Keratinocyte (primary cell): ENCODE measurements at regions not wholly inside any gene's neighbourhood (a gene's known extent, or its start where the extent isn't known, plus 50 kb on each side); places are given as distances from the start of the nearest gene placed in this dataset.

Experiments
- DNase-seq: peaks from one replicate; pipeline ENCODE4 v3.0.0-alpha.2; 2011; ENCODE audit warnings: low read depth, missing footprints, low spot score
- FAIRE-seq: peaks from 2 replicates; lab custom pipeline; 2011; peaks lifted over from hg19 to GRCh38; lab: Jason Lieb, UNC
- H2AFZ ChIP-seq: 2 replicates; pipeline ENCODE4 v1.6.0; 2012; ENCODE audit warnings: low read length, control low read depth, inconsistent platforms; ENCODE audit not compliant: control insufficient read depth
- H3K27ac ChIP-seq: 2 replicates; pipeline ENCODE4 v1.5.1; 2011; ENCODE audit warnings: low read length; ENCODE audit not compliant: control insufficient read depth, insufficient read depth
- H3K27me3 ChIP-seq: 3 replicates; pipeline ENCODE4 v1.6.0; 2011; ENCODE audit warnings: low read length; ENCODE audit not compliant: control insufficient read depth, insufficient read depth; ENCODE audit errors: extremely low read depth
- H3K36me3 ChIP-seq, 2 experiments: 2 replicates in 1 of 2; 3 replicates in 1 of 2; pipeline ENCODE4 v1.5.1; 2011; ENCODE audit warnings: low read length in 2 of 2, mild to moderate bottlenecking in 1 of 2; ENCODE audit not compliant: control insufficient read depth in 2 of 2, insufficient read depth in 2 of 2; ENCODE audit errors: extremely low read depth in 1 of 2
- H3K4me1 ChIP-seq: 3 replicates; pipeline ENCODE4 v1.5.1; 2011; ENCODE audit warnings: low read length; ENCODE audit not compliant: control insufficient read depth, insufficient read depth; ENCODE audit errors: extremely low read depth
- H3K4me2 ChIP-seq: 3 replicates; pipeline ENCODE4 v1.6.0; 2011; ENCODE audit warnings: low read depth, low read length; ENCODE audit not compliant: control insufficient read depth, insufficient read depth; ENCODE audit errors: extremely low read depth
- H3K4me3 ChIP-seq, 3 experiments: fragments of 200-600 bp in 1 of 3; sonication (generic) in 1 of 3; 2 replicates in 2 of 3; 3 replicates in 1 of 3; pipeline ENCODE4 v1.5.1; 2011 to 2016; ENCODE audit warnings: low read length in 3 of 3, mild to moderate bottlenecking in 3 of 3, control low read depth in 2 of 3, inconsistent platforms in 1 of 3, low read depth in 1 of 3, mixed read lengths in 1 of 3, mixed run types in 1 of 3, moderate library complexity in 1 of 3; ENCODE audit not compliant: control insufficient read depth in 2 of 3, insufficient read depth in 2 of 3; ENCODE audit errors: extremely low read depth in 1 of 3
- H3K79me2 ChIP-seq: 2 replicates; pipeline ENCODE4 v1.6.0; 2012; ENCODE audit warnings: low read length; ENCODE audit not compliant: control insufficient read depth, insufficient read depth
- H3K9ac ChIP-seq: 3 replicates; pipeline ENCODE4 v1.6.0; 2011; ENCODE audit warnings: low read length; ENCODE audit not compliant: control insufficient read depth, insufficient read depth; ENCODE audit errors: extremely low read depth
- H3K9me1 ChIP-seq: 3 replicates; pipeline ENCODE4 v1.6.0; 2011; ENCODE audit warnings: low read length; ENCODE audit not compliant: control insufficient read depth, insufficient read depth; ENCODE audit errors: extremely low read depth
- H3K9me3 ChIP-seq: 2 replicates; pipeline ENCODE4 v1.5.1; 2012; ENCODE audit warnings: low read depth, low read length; ENCODE audit not compliant: control insufficient read depth
- H4K20me1 ChIP-seq: 3 replicates; pipeline ENCODE4 v1.6.0; 2011; ENCODE audit warnings: low read length; ENCODE audit not compliant: control insufficient read depth, insufficient read depth; ENCODE audit errors: extremely low read depth
- EZH2 ChIP-seq: IDR thresholded peaks from one replicate; pipeline ENCODE4 v1.6.1; 2012; ENCODE audit warnings: inconsistent platforms, mild to moderate bottlenecking, low read length, moderate library complexity
- dilution Hi-C: fragments of 300-500 bp; cut with MboI; formaldehyde crosslinking; loops from one replicate; pipeline ENCODE4 v1.7.0; 2020; ENCODE audit warnings: low sequenced_read_pairs; ENCODE audit not compliant: extremely low pct_ligation_motif_present
- TF ChIP-seq, protein P1 (sequence below), 3 experiments: IDR thresholded peaks in 1 of 3; conservative IDR thresholded peaks in 1 of 3; optimal IDR thresholded peaks in 1 of 3; 2 replicates in 2 of 3; 3 replicates in 1 of 3; pipeline versions ENCODE3 to v1.5.1; 2011; ENCODE audit warnings: low read length in 3 of 3, mild to moderate bottlenecking in 3 of 3, moderate library complexity in 2 of 3, control low read depth in 1 of 3, inconsistent platforms in 1 of 3; ENCODE audit not compliant: insufficient read depth in 2 of 3; ENCODE audit errors: extremely low read depth in 1 of 3

DNA sequence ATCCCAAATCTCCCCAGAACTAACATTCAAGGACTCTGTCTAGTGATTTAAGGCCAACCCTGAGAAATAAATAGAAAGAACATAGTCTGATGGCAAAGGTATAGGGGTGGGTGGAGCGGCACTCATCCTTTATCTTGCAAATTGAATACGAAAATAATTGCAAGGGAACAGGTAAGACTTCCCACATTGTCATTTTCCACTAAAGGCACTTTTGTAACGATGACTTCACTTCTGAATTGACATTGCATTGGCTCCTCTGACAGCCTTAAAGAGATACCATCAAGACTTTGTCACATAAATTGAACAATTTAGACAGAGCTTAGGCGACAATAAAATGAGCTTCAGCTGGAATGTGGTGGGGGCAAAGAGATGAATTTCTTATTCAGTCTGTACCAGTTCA, 75.3 kb upstream of the PLCL2 start:
- Histone ChIP-seq H4K20me1 (no peaks in the 10 kb centered on the region), H3K4me2 (no peak overlapping the region), H3K36me3 (no peaks in the 10 kb centered on the region), H3K27me3 (no peaks in the 10 kb centered on the region), H3K27ac (no peak overlapping the region), H3K4me3 (no peak overlapping the region), H3K9ac (no peak overlapping the region), H3K9me3 (no peaks in the 10 kb centered on the region), H2AFZ (no peak overlapping the region), H3K79me2 (no peaks in the 10 kb centered on the region), H3K9me1 (no peaks in the 10 kb centered on the region), H3K4me1 (no peaks in the 10 kb centered on the region)
- DNase-seq (no peak), FAIRE-seq (no peak)
- dilution Hi-C loops, result no loop called here
- TF ChIP-seq EZH2, result no peak
- TF ChIP-seq, protein P1, sequence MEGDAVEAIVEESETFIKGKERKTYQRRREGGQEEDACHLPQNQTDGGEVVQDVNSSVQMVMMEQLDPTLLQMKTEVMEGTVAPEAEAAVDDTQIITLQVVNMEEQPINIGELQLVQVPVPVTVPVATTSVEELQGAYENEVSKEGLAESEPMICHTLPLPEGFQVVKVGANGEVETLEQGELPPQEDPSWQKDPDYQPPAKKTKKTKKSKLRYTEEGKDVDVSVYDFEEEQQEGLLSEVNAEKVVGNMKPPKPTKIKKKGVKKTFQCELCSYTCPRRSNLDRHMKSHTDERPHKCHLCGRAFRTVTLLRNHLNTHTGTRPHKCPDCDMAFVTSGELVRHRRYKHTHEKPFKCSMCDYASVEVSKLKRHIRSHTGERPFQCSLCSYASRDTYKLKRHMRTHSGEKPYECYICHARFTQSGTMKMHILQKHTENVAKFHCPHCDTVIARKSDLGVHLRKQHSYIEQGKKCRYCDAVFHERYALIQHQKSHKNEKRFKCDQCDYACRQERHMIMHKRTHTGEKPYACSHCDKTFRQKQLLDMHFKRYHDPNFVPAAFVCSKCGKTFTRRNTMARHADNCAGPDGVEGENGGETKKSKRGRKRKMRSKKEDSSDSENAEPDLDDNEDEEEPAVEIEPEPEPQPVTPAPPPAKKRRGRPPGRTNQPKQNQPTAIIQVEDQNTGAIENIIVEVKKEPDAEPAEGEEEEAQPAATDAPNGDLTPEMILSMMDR (optimal IDR thresholded peaks at IDR 0.05 in 1 of 3, IDR thresholded peaks at IDR 0.05 in 1 of 3, conservative IDR thresholded peaks at IDR 0.05 in 1 of 3; ENCODE audit: extremely low read depth in 1 of 3, insufficient read depth in 2 of 3, low read length in 3 of 3), result no peak

DNA sequence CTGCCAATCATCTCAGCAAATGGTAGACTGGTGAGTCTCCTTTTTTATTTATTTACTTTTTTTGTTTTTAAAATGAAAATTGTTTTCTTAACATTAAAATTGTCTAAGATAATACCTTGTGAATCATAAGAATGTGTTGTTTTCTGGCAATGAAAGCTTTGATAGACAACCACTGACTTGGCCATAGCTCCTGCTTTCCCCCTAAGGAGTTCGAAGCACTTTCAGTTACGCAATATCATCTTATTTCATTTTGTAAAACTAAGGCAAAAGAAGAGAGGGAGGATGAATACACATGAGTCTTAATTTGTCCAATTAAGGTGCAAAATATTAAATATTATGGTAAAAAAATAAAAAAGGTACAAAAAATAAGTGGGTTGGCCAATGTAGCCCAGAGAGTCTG, 74.8 kb upstream of the PLCL2 start:
- FAIRE-seq, result no peak
- dilution Hi-C loops, result no loop called here

More for the DNA sequence above, 74.8 kb upstream of the PLCL2 start:
- no peak for DNase-seq
- H3K36me3 ChIP-seq, result no peaks in the 10 kb centered on the region
- no peaks in the 10 kb centered on the region for H3K9me3 ChIP-seq
- H3K4me2 ChIP-seq, result no peak overlapping the region
- H3K9ac ChIP-seq, result no peak overlapping the region
- no peak overlapping the region for H2AFZ ChIP-seq
- no peaks in the 10 kb centered on the region for H3K79me2 ChIP-seq
- H3K9me1 ChIP-seq, result no peaks in the 10 kb centered on the region
- no peak overlapping the region for H3K4me3 ChIP-seq
- no peak overlapping the region for H3K27ac ChIP-seq
- H3K27me3 ChIP-seq, result no peaks in the 10 kb centered on the region
- no peaks in the 10 kb centered on the region for H3K4me1 ChIP-seq
- TF ChIP-seq EZH2, result no peak
- TF ChIP-seq, protein P1 (optimal IDR thresholded peaks at IDR 0.05 in 1 of 3, IDR thresholded peaks at IDR 0.05 in 1 of 3, conservative IDR thresholded peaks at IDR 0.05 in 1 of 3; ENCODE audit: extremely low read depth in 1 of 3, insufficient read depth in 2 of 3, low read length in 3 of 3), result no peak
- no peaks in the 10 kb centered on the region for H4K20me1 ChIP-seq
